ENCODE measurements at regions not wholly inside any gene's neighbourhood (a gene's known extent, or its start where the extent isn't known, plus 50 kb on each side); places are given as distances from the start of the nearest gene placed in this dataset.
"Not testable (repeated sequence)": the region's sequence is repeated elsewhere in the genome, so short reads cannot be mapped to it uniquely, and the experiment has no call there.

DNA sequence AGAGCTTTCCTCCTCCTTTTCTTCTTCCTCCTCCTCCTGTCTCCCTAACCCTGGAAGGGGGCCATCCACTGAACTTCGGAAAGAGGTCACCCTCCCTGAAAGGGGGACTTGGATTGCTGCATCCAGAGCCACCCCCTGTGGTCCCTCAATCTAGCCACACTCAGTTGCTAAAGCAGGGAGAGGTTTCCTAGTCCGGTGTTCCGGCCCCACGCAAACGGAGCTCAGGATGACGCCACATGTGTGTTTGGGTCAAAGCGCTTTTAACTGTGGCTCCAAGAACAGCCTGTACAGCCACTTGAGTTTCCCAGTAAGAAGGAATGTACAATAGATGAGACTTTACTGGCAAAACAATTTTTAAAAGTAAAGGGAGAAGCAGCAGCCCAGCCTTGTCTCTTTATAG is 206.9 kb upstream of the IRF2BP2 start:
- TF ChIP-seq, protein P1, sequence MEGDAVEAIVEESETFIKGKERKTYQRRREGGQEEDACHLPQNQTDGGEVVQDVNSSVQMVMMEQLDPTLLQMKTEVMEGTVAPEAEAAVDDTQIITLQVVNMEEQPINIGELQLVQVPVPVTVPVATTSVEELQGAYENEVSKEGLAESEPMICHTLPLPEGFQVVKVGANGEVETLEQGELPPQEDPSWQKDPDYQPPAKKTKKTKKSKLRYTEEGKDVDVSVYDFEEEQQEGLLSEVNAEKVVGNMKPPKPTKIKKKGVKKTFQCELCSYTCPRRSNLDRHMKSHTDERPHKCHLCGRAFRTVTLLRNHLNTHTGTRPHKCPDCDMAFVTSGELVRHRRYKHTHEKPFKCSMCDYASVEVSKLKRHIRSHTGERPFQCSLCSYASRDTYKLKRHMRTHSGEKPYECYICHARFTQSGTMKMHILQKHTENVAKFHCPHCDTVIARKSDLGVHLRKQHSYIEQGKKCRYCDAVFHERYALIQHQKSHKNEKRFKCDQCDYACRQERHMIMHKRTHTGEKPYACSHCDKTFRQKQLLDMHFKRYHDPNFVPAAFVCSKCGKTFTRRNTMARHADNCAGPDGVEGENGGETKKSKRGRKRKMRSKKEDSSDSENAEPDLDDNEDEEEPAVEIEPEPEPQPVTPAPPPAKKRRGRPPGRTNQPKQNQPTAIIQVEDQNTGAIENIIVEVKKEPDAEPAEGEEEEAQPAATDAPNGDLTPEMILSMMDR (IDR thresholded peaks at IDR 0.05; ENCODE audit: insufficient read depth, low read length), result not testable (repeated sequence)
- TF ChIP-seq, protein P2, sequence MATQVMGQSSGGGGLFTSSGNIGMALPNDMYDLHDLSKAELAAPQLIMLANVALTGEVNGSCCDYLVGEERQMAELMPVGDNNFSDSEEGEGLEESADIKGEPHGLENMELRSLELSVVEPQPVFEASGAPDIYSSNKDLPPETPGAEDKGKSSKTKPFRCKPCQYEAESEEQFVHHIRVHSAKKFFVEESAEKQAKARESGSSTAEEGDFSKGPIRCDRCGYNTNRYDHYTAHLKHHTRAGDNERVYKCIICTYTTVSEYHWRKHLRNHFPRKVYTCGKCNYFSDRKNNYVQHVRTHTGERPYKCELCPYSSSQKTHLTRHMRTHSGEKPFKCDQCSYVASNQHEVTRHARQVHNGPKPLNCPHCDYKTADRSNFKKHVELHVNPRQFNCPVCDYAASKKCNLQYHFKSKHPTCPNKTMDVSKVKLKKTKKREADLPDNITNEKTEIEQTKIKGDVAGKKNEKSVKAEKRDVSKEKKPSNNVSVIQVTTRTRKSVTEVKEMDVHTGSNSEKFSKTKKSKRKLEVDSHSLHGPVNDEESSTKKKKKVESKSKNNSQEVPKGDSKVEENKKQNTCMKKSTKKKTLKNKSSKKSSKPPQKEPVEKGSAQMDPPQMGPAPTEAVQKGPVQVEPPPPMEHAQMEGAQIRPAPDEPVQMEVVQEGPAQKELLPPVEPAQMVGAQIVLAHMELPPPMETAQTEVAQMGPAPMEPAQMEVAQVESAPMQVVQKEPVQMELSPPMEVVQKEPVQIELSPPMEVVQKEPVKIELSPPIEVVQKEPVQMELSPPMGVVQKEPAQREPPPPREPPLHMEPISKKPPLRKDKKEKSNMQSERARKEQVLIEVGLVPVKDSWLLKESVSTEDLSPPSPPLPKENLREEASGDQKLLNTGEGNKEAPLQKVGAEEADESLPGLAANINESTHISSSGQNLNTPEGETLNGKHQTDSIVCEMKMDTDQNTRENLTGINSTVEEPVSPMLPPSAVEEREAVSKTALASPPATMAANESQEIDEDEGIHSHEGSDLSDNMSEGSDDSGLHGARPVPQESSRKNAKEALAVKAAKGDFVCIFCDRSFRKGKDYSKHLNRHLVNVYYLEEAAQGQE (IDR thresholded peaks at IDR 0.05; ENCODE audit: insufficient replicate concordance, low read depth), result not testable (repeated sequence)
- TF ChIP-seq GABPA (IDR thresholded peaks at IDR 0.05; ENCODE audit: low read depth); POLR2AphosphoS5 (IDR thresholded peaks at IDR 0.05; ENCODE audit: low read depth); SPI1 (IDR thresholded peaks at IDR 0.05; ENCODE audit: borderline replicate concordance, low read depth): not testable (repeated sequence)

Measured in HL-60 (cell line).